Suprapubic skin (tissue), 3 donors: ENCODE measurements at regions not wholly inside any gene's neighbourhood (a gene's known extent, or its start where the extent isn't known, plus 50 kb on each side); places are given as distances from the start of the nearest gene placed in this dataset.

Experiments
- EP300 ChIP-seq: sonication (generic); formaldehyde crosslinking; IDR thresholded peaks from one replicate; pipeline ENCODE4 v1.6.1; 2017; ENCODE audit warnings: antibody characterized with exemption
- POLR2A ChIP-seq, 2 donors: fragments of 450-650 bp; IDR thresholded peaks; one replicate each; pipeline ENCODE4 v1.6.1; 2017; ENCODE audit warnings: antibody characterized with exemption in 2 of 2, mild to moderate bottlenecking in 2 of 2, moderate library complexity in 2 of 2
- TF ChIP-seq, protein P1 (sequence below), 2 donors: fragments of 200-600 bp in 1 of 2; fragments of 450-650 bp in 1 of 2; sonication (generic) in 1 of 2; IDR thresholded peaks; one replicate each; pipeline ENCODE4 v1.5.1; 2016 to 2019; ENCODE audit warnings: antibody characterized with exemption in 2 of 2, mild to moderate bottlenecking in 1 of 2, moderate library complexity in 1 of 2

DNA sequence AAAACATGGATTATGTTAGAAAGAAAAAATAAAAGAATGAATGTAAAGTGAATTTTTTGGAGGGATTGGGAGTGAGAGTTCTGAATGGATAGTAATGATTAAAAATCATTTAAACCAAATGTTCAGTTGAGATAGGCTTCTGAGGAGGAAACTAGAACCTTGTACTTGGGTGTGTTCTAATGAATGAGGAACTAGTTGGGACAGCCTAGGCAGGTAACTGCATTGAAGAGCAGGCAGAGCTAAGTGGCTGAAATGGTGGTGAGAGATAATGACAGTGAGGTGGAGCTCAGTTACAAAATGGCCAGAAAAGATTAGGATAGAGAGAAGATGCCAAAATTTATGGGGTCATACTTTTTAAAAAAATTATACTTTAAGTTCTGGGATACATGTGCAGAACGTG, 132.9 kb downstream of the ATP23 start:
- TF ChIP-seq, protein P1, sequence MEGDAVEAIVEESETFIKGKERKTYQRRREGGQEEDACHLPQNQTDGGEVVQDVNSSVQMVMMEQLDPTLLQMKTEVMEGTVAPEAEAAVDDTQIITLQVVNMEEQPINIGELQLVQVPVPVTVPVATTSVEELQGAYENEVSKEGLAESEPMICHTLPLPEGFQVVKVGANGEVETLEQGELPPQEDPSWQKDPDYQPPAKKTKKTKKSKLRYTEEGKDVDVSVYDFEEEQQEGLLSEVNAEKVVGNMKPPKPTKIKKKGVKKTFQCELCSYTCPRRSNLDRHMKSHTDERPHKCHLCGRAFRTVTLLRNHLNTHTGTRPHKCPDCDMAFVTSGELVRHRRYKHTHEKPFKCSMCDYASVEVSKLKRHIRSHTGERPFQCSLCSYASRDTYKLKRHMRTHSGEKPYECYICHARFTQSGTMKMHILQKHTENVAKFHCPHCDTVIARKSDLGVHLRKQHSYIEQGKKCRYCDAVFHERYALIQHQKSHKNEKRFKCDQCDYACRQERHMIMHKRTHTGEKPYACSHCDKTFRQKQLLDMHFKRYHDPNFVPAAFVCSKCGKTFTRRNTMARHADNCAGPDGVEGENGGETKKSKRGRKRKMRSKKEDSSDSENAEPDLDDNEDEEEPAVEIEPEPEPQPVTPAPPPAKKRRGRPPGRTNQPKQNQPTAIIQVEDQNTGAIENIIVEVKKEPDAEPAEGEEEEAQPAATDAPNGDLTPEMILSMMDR (IDR thresholded peaks at IDR 0.05), result no peak
- TF ChIP-seq POLR2A (IDR thresholded peaks at IDR 0.05) (no peak), EP300 (no peak)
